ENCODE measurements at regions not wholly inside any gene's neighbourhood (a gene's known extent, or its start where the extent isn't known, plus 50 kb on each side); places are given as distances from the start of the nearest gene placed in this dataset.
"Not testable (repeated sequence)": the region's sequence is repeated elsewhere in the genome, so short reads cannot be mapped to it uniquely, and the experiment has no call there.

DNA sequence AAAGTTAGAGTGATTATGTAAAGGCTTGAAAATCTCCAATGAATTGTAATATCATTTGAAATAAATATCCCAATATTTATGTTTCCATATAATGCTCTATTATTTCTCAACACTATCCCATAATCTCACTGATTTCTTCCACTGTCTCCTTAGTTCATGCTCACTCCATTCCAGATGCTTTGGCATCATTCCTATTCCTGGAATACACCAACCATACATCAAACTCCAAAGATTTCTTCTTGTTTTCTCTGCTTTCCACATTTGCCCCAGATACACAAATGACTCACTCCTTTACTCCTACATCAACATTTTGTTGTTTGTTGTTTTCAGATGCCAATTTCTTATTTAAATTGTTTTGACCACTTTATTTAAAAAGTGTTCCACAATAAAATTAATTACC is 1390.8 kb downstream of the ZPLD1 start:
- DNase-seq, result no peak

GRCh38 chr3:103829723-103830326 is 1395.0 kb downstream of the ZPLD1 start:
- DNase-seq, result no peak

DNA sequence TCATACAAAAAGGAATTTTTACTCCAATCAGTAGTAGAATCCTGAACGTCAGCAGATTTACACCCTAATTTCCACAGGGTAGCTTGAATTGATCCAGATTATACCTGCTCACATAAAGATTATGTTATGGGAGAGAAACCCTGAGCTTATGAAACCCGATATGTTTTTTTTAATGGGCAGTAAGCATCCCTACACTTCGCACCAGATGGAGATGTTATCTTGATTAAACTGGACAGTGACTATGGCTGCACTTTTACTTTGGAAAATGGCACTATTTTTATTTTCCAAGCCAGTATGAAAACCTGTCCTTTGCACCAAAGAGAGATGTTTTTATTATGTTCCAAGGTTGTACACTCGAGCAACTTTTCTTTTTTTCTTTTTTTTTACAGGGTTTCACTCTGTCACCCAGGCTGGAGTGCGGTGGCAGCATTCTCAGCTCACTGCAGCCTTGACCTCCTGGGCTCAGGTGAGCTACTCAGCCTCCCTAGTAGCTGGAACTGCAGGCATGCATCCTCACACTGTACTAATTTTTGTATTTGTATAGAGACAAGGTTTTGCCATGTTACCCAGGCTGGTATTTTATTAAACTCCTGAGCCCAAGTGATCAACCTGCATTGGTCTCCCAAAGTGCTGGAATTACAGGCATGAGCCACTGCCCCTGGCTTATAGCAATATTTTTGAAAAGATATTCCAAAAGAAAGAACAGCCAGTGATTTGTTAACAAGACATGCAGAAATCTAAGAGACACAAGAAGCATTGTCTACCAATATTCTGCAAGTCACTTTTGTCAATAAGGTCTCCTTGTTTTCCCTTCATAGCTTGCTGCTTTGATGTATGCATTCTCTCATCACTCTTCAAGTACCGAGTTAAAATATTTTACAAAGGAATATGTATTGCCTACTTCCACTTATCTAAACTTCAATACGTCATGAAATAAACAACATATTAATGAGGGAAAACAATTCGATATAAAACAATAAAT is 1412.6 kb downstream of the ZPLD1 start:
- no peak for DNase-seq

DNA sequence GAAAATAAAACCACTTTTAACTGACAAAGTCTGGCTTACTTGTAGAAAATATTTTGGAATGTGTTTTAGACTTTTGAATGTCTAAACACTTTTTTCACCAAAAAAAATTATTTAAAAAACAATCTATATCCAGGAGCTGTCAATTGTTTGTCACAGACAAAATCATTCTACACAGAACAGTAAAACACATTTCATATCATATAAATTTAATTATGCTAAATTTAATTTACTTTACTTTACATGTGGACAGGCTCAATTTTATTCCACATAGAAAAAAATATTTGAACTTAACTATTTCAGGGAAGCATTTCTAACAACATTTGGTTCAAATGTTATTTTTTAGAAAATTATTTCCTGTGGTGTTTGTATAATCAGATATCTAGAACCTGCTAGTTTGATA is 1417.0 kb downstream of the ZPLD1 start:
- DNase-seq, result no peak

GRCh38 chr3:103862415-103862814 is 1427.6 kb downstream of the ZPLD1 start:
- no peak for DNase-seq

DNA sequence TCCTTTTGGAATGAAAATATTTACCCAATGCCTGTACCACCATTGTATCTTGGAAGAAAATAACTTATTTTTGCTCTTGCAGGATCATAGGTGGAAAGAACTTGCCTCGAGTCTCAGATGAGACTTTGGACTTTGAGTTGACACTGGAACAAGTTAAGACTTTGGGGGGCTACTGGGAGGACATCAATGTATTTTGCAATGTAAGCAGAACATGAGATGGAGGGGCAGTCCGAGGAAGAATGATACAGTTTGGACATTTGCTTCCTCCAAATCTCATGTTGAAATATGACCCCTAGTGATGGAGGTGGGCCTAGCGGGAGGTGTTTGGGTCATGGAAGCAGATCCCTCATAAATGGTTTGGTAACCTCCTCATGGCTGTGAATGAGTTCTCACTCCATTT is 1428.6 kb downstream of the ZPLD1 start:
- no peak for DNase-seq

- no peak for DNase-seq
Measured at GRCh38 chr3:103866113-103866512, 1431.3 kb downstream of the ZPLD1 start.

DNA sequence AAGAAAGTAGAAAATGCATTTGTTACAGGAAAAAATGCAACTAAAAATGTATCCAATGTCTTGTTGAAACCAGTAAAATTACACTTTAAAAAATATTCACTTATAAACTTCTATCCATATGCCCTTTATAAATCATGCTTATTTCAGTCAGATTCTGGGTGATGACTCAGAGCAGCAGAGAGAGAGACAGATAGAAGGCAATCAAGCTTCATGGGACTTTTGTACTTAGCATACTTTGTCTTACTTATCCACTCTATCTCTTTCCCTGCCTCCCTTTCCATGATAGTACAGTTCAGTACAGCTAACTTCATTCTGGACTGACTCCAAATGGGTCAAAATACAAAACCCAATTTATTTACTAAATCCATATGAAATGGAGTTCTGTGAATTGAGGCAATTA is 1438.2 kb downstream of the ZPLD1 start:
- no peak for DNase-seq

DNA sequence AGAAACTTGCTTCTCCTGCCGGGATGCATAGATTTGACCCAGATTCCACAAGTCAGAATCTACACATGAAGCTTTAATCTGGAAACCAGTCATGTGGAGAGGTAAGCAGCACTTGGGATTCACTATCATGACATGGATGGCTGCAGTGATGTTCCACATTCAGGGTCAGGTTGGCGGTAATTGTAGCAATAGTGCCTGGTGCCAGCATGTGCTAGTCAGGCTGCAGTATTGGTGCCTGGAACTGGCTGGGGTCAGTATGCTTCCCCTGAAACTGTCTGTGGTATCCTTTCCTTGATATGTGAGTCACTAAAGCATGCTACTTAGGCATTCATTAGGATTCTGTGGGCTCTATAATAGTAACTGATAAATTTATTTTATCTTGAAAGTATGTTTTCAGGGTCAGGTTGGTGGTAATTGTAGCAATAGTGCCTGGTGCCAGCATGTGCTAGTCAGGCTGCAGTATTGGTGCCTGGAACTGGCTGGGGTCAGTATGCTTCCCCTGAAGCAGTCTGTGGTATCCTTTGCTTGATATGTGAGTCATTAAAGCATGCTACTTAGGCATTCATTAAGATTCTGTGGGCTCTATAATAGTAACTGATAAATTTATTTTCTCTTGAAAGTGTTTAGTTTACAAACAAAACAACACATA is 1439.2 kb downstream of the ZPLD1 start:
- no peak for DNase-seq

- not testable (repeated sequence) for DNase-seq
Measured at GRCh38 chr3:103881809-103882208, 1447.0 kb downstream of the ZPLD1 start.

DNA sequence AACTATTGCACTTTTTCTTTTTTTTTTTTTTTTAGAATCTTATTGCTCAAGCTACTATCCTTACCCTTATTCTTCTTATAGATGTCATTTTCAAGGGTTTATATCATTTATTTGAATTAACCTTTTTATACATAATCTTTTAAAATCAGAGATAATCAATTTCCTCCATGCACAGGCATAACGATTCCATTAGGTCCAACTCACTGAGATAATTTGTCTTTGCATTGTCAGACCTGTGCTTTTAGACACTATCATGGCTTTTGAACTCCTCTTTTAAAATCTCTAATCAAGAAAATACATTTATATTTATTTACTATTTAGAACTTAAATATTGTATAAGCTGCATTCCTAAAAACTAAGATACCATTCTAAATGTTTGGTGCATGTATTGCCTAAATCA is 1454.9 kb downstream of the ZPLD1 start:
- DNase-seq, result no peak

DNA sequence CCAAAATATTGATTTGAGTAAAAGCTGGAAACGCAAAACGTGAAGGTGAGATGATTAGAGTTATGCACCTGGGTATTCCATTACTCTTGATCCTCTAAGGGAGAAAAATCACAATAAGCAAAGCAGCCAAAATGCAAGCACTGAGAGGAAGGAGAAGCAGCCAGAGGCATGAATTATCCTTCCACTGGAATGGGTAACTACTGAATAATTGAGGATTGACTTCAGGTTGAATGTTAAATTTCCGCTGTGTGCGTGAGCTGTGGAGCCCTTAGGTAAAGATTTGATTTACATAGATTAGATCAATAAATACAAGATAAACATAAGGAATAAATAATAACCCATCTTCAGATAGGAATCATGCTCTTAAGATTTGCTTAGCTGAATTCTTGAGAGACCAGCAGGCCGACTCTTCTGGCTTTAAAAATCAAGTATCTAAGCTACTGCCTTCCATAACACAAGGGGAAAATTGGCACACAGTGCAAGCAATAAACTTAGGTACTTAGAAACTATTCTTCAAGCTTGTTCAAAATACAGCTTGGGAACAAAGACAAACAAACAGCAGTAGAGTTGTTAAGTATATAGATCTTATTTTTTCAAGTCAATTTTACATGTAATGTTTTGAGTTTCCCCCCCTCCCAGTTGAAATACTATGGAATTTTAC is 1459.5 kb downstream of the ZPLD1 start:
- DNase-seq, result no peak

DNA sequence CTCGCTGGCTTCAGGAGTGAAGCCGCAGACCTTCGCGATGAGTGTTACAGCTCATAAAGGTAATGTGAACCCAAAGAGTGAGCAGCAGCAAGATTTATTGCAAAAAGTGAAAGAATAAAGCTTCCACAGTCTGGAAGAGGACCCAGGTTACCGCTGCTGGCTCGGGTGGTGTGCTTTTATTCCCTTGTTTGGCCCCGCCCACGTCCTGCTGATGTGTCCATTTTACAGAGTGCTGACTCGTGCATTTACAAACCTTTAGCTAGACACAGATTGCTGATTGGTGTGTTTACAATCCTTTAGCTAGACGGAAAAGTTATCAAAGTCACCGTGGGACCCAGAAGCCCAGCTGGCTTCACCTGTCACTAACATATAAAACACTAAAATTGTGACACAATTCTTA is 1464.5 kb downstream of the ZPLD1 start:
- DNase-seq, result no peak

DNA sequence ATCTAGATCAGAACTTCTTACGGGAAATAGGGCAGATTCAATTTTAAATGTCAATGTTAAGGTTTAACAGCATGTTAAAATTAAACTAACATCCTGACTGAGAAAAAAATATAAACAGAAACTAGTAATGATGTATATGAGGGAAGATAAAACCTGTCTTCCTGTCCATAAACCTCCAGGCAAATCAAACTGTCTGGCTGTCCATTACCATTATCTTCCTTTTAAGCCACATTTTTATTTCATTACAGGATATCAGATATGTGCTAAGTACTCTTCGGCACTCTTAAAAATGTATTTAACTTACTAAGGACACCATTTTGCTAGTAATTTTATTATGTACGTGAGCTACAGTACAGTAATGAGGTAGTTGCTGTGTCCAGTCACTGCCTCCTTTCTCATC is 1461.7 kb upstream of the ALCAM start:
- no peak for DNase-seq

DNA sequence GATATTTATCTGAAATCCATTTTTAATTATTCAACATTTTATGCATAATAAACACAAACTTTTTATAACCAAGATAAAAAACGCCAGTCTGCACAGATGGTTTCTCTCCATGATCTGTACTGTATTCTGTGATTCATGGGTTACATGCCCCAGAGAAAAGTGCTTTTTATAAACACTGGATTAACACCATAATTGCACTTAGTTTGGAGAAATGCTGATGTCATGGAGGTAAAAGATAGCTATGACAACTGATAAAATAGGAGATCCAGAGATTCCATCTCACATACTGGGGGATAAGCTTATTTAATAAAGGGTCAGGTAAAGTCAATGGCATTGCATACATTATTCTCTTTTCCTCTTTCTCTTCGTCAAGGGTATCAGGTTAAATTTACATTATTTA is 1460.4 kb upstream of the ALCAM start:
- no peak for DNase-seq

- DNase-seq, result no peak
Measured at GRCh38 chr3:103906808-103907207, 1459.9 kb upstream of the ALCAM start.

- DNase-seq, result no peak
Measured at GRCh38 chr3:103907567-103907966, 1459.1 kb upstream of the ALCAM start.

GRCh38 chr3:103909395-103909794 is 1457.3 kb upstream of the ALCAM start:
- DNase-seq, result no peak

DNA sequence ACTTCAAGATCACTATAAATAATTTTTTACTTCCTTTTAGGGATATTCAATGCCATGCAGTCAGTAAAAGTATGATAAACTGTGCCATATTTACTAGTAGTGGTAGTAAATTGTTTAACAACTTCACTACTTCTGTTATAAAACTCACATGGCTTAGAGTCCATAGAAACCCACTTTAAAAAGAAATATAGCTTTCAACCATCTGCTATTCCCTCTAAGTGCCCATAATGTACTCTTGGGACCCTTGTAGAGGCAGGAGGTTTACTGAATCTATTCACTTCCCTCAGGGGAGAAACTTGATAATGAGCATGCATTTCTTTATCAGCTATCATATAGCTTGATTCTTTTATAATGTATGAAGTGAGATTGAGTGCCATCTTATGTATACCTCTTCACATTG is 1448.4 kb upstream of the ALCAM start:
- no peak for DNase-seq

DNA sequence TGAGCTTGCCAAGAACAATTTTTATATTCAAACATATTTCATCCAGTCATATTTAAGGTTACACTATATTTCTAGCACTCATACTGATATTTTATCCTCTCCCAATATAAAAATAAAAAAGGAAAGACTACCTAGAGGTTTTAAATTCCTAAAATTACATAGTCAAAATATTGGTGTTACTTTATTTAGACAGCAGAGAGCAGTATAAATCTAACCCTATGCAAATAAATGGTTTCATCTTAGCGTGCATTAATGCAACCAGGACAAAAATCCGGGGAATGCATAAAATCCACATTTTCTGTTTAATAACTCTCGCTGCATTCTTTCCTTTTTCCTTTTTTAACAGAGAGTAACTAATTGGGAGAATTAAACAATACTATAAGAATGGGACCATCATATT is 1447.4 kb upstream of the ALCAM start:
- no peak for DNase-seq

DNA sequence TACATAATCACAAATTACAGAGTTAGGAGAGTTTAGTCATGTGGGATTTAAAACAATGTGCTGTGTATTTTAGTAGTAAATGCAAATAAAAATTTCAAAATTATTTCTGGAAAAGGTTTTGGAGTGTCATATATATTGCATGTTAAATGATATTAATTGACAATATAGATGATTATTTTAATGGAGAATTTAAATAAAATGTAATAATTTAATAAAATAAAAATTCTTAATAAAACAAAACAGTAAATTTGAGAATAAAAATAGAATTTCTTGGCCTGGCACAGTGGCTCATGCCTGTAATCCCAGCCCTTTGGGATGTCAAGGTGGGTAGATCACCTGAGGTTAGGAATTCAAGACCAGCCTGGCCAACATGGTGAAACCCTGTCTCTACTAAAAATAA is 1442.8 kb upstream of the ALCAM start:
- no peak for DNase-seq

- DNase-seq, result no peak
Measured at GRCh38 chr3:103924544-103924943, 1442.2 kb upstream of the ALCAM start.

- DNase-seq, result no peak
Measured at GRCh38 chr3:103926936-103927335, 1439.8 kb upstream of the ALCAM start.
